Mesenchymal stem cell (in vitro differentiated cells and primary cell): ENCODE measurements at regions not wholly inside any gene's neighbourhood (a gene's known extent, or its start where the extent isn't known, plus 50 kb on each side); places are given as distances from the start of the nearest gene placed in this dataset.

Experiments used
- DNase-seq: peaks from one replicate; pipeline ENCODE4 v3.0.0-alpha.2; 2013
- H2AFZ ChIP-seq: one replicate; pipeline ENCODE4 v1.6.1; 2013; ENCODE audit warnings: low read depth, mild to moderate bottlenecking, control low read depth, inconsistent platforms, low read length, moderate library complexity
- H2AK5ac ChIP-seq: 2 replicates; pipeline ENCODE4 v1.6.1; 2013; ENCODE audit warnings: low read length, moderate library complexity, mild to moderate bottlenecking, inconsistent platforms; ENCODE audit not compliant: severe bottlenecking
- H2BK120ac ChIP-seq: one replicate; pipeline ENCODE4 v1.6.1; 2013; ENCODE audit warnings: low read depth, mild to moderate bottlenecking, inconsistent platforms, low read length, moderate library complexity
- H2BK12ac ChIP-seq, 2 experiments: one replicate each; pipeline ENCODE4 v1.6.1; 2013; ENCODE audit warnings: inconsistent platforms in 2 of 2, low read length in 2 of 2, mild to moderate bottlenecking in 2 of 2, moderate library complexity in 2 of 2, control low read depth in 1 of 2
- H2BK15ac ChIP-seq: one replicate; pipeline ENCODE4 v1.6.1; 2013; ENCODE audit warnings: mild to moderate bottlenecking, low read depth, inconsistent platforms; ENCODE audit not compliant: poor library complexity, severe bottlenecking
- H2BK5ac ChIP-seq: 2 replicates; pipeline ENCODE4 v1.6.1; 2013; ENCODE audit warnings: low read depth, mild to moderate bottlenecking, low read length, control low read depth, inconsistent platforms; ENCODE audit not compliant: poor library complexity, severe bottlenecking
- H3K14ac ChIP-seq, 2 experiments: one replicate each; pipeline ENCODE4 v1.6.1; 2013; ENCODE audit warnings: inconsistent platforms in 2 of 2, low read length in 2 of 2, control low read depth in 1 of 2, mild to moderate bottlenecking in 1 of 2, moderate library complexity in 1 of 2
- H3K18ac ChIP-seq, 2 experiments: one replicate each; pipeline ENCODE4 v1.6.1; 2013; ENCODE audit warnings: inconsistent platforms in 2 of 2, low read length in 2 of 2, control low read depth in 1 of 2, low read depth in 1 of 2, mild to moderate bottlenecking in 1 of 2
- H3K23ac ChIP-seq, 2 experiments: one replicate each; pipeline ENCODE4 v1.6.1; 2013; ENCODE audit warnings: inconsistent platforms in 2 of 2, low read length in 2 of 2, mild to moderate bottlenecking in 2 of 2, moderate library complexity in 2 of 2, control low read depth in 1 of 2
- H3K27ac ChIP-seq: 2 replicates; pipeline ENCODE4 v1.5.1; 2013; ENCODE audit warnings: mild to moderate bottlenecking, moderate library complexity, low read length, control low read depth, inconsistent platforms; ENCODE audit not compliant: poor library complexity, severe bottlenecking
- H3K27me3 ChIP-seq, 2 experiments: 2 replicates each; pipeline versions ENCODE4 v1.6.1 to v1.7.0; 2013; ENCODE audit warnings: low read length in 2 of 2, mild to moderate bottlenecking in 2 of 2, moderate library complexity in 2 of 2, control low read depth in 1 of 2, inconsistent platforms in 1 of 2; ENCODE audit not compliant: control insufficient read depth in 1 of 2, insufficient read depth in 1 of 2
- H3K36me3 ChIP-seq, 2 experiments: 2 replicates each; pipeline versions ENCODE4 v1.6.1 to v1.7.0; 2013; ENCODE audit warnings: low read length in 2 of 2, control low read depth in 1 of 2, inconsistent platforms in 1 of 2, low read depth in 1 of 2, mild to moderate bottlenecking in 1 of 2; ENCODE audit not compliant: insufficient read depth in 2 of 2, control insufficient read depth in 1 of 2
- H3K4ac ChIP-seq, 2 experiments: one replicate each; pipeline ENCODE4 v1.6.1; 2013; ENCODE audit warnings: inconsistent platforms in 2 of 2, low read length in 2 of 2, mild to moderate bottlenecking in 2 of 2, moderate library complexity in 2 of 2, control low read depth in 1 of 2, low read depth in 1 of 2
- H3K4me1 ChIP-seq: 2 replicates; pipeline ENCODE4 v1.6.1; 2013; ENCODE audit warnings: low read depth, low read length, control low read depth; ENCODE audit not compliant: control insufficient read depth, insufficient read depth
- H3K4me2 ChIP-seq: 2 replicates; pipeline ENCODE4 v1.6.1; 2013; ENCODE audit warnings: low read length, mild to moderate bottlenecking, inconsistent platforms; ENCODE audit not compliant: poor library complexity, severe bottlenecking
- H3K4me3 ChIP-seq, 2 experiments: 2 replicates each; pipeline versions ENCODE4 v1.5.1 to v1.7.0; 2013; ENCODE audit warnings: low read length in 2 of 2, mild to moderate bottlenecking in 2 of 2, control low read depth in 1 of 2, low read depth in 1 of 2; ENCODE audit not compliant: insufficient read depth in 1 of 2
- H3K79me1 ChIP-seq: replicated peaks from 2 replicates; pipeline ENCODE4 v1.6.1; 2013; ENCODE audit warnings: mild to moderate bottlenecking, control low read depth, low read length, inconsistent platforms; ENCODE audit not compliant: poor library complexity, severe bottlenecking
- H3K9ac ChIP-seq: 2 replicates; pipeline ENCODE4 v1.7.0; 2013; ENCODE audit warnings: mild to moderate bottlenecking, low read length, moderate library complexity
- H3K9me3 ChIP-seq: 2 replicates; pipeline ENCODE4 v1.7.0; 2013; ENCODE audit warnings: mild to moderate bottlenecking, low read length; ENCODE audit not compliant: control insufficient read depth
- H4K8ac ChIP-seq: one replicate; pipeline ENCODE4 v1.6.1; 2013; ENCODE audit warnings: inconsistent platforms, mild to moderate bottlenecking, low read length, moderate library complexity
- H4K91ac ChIP-seq: one replicate; pipeline ENCODE4 v1.6.1; 2013; ENCODE audit warnings: mild to moderate bottlenecking, low read length, inconsistent platforms
- WGBS: methylation state at CpG from one replicate; pipeline ENCODE4 v1.1.7; 2013; ENCODE audit warnings: mixed read lengths; 5-methylcytosine and 5-hydroxymethylcytosine counted together

- Histone ChIP-seq H3K27me3 (no peaks in the 10 kb centered on the region), H3K4me1 (no peaks in the 10 kb centered on the region), H3K14ac (no peak overlapping the region), H3K4ac (no peak overlapping the region), H3K27ac (no peak overlapping the region), H3K36me3 (no peaks in the 10 kb centered on the region), H3K4me3 (no peak overlapping the region), H3K4me2 (no peak overlapping the region), H4K91ac (no peak overlapping the region), H2AFZ (no peak overlapping the region), H2BK12ac (no peak overlapping the region), H2BK120ac (no peak overlapping the region), H3K79me1 (no peaks in the 10 kb centered on the region), H2BK5ac (no peak overlapping the region), H3K18ac (no peak overlapping the region), H3K9ac (no peak overlapping the region), H2AK5ac (no peak overlapping the region), H2BK15ac (no peak overlapping the region), H3K23ac (no peak overlapping the region), H3K9me3 (peaks cover 4% of the 10 kb centered on the region), H4K8ac (no peak overlapping the region)
- 86% methylated on average over 2 of the region's 3 CpGs for WGBS
- no peak for DNase-seq
Measured at GRCh38 chr11:98871690-98872089, 149.1 kb upstream of the CNTN5 start.

GRCh38 chr11:98874050-98874449 lies 146.7 kb upstream of the CNTN5 start:
- DNase-seq = no peak

GRCh38 chr11:98895936-98896335 lies 124.8 kb upstream of the CNTN5 start:
- Histone ChIP-seq H2BK12ac (no peak overlapping the region), H3K14ac (no peak overlapping the region), H3K9me3 (peaks cover 28% of the 10 kb centered on the region), H3K18ac (no peak overlapping the region), H4K91ac (no peak overlapping the region), H3K79me1 (no peaks in the 10 kb centered on the region), H2BK5ac (no peak overlapping the region), H3K27me3 (no peaks in the 10 kb centered on the region), H3K4me2 (no peak overlapping the region), H4K8ac (no peak overlapping the region), H2AK5ac (no peak overlapping the region), H3K9ac (no peak overlapping the region), H3K27ac (no peak overlapping the region), H3K36me3 (no peaks in the 10 kb centered on the region), H2BK120ac (no peak overlapping the region), H3K4me3 (no peak overlapping the region), H2BK15ac (no peak overlapping the region), H3K23ac (no peak overlapping the region), H2AFZ (no peak overlapping the region), H3K4me1 (no peaks in the 10 kb centered on the region), H3K4ac (no peak overlapping the region)
- no CpG with 5 or more reads among the region's 1 CpG for WGBS
- DNase-seq = no peak

More at GRCh38 chr11:98874050-98874449, 146.7 kb upstream of the CNTN5 start:
- H2BK12ac ChIP-seq = no peak overlapping the region
- no peak overlapping the region for H2BK120ac ChIP-seq
- no peak overlapping the region for H2AK5ac ChIP-seq
- H3K9me3 ChIP-seq = no peaks in the 10 kb centered on the region
- H4K91ac ChIP-seq = no peak overlapping the region
- H3K27ac ChIP-seq = no peak overlapping the region
- H2AFZ ChIP-seq = no peak overlapping the region
- H4K8ac ChIP-seq = no peak overlapping the region
- no peaks in the 10 kb centered on the region for H3K79me1 ChIP-seq
- H2BK5ac ChIP-seq = no peak overlapping the region
- H3K18ac ChIP-seq = no peak overlapping the region
- no peak overlapping the region for H3K4me3 ChIP-seq
- H3K4me1 ChIP-seq = no peaks in the 10 kb centered on the region
- no peak overlapping the region for H3K9ac ChIP-seq
- H3K4me2 ChIP-seq = no peak overlapping the region
- H2BK15ac ChIP-seq = no peak overlapping the region
- H3K4ac ChIP-seq = no peak overlapping the region
- no CpG with 5 or more reads among the region's 2 CpGs for WGBS
- no peaks in the 10 kb centered on the region for H3K36me3 ChIP-seq
- H3K27me3 ChIP-seq = no peaks in the 10 kb centered on the region
- H3K14ac ChIP-seq = no peak overlapping the region
- H3K23ac ChIP-seq = no peak overlapping the region

- H3K36me3 ChIP-seq = no peaks in the 10 kb centered on the region
- no peak overlapping the region for H2BK15ac ChIP-seq
- no peaks in the 10 kb centered on the region for H3K4me1 ChIP-seq
- no peak for DNase-seq
- H3K4ac ChIP-seq = no peak overlapping the region
- H3K79me1 ChIP-seq = no peaks in the 10 kb centered on the region
- H3K27ac ChIP-seq = no peak overlapping the region
- H3K14ac ChIP-seq = no peak overlapping the region
- 23% methylated on average over 1 of the region's 1 CpG for WGBS
- no peak overlapping the region for H3K9ac ChIP-seq
- H3K23ac ChIP-seq = no peak overlapping the region
- peaks cover 2% of the 10 kb centered on the region for H3K9me3 ChIP-seq
- H2AFZ ChIP-seq = no peak overlapping the region
- H3K18ac ChIP-seq = no peak overlapping the region
- no peak overlapping the region for H2AK5ac ChIP-seq
- H4K8ac ChIP-seq = no peak overlapping the region
- no peak overlapping the region for H2BK5ac ChIP-seq
- H3K27me3 ChIP-seq = no peaks in the 10 kb centered on the region
- H3K4me3 ChIP-seq = no peak overlapping the region
- no peak overlapping the region for H3K4me2 ChIP-seq
- H4K91ac ChIP-seq = no peak overlapping the region
- no peak overlapping the region for H2BK12ac ChIP-seq
- H2BK120ac ChIP-seq = no peak overlapping the region
Measured at GRCh38 chr11:98940913-98941312, 79.8 kb upstream of the CNTN5 start.
